ENCODE measurements at regions not wholly inside any gene's neighbourhood (a gene's known extent, or its start where the extent isn't known, plus 50 kb on each side); places are given as distances from the start of the nearest gene placed in this dataset.

GRCh38 chr2:126299469-126299976, 356.4 kb upstream of the GYPC start:
- H3K36me3 Mint-ChIP-seq (ENCODE audit: low read depth), result no peaks in the 10 kb centered on the region
- ChIA-PET POLR2A (no interaction called here), CTCF (no interaction called here)
- peaks cover 2% of the 10 kb centered on the region for H3K9me3 Mint-ChIP-seq
- no peak for DNase-seq
- no peak overlapping the region for H3K27ac Mint-ChIP-seq
- no peaks in the 10 kb centered on the region for H3K27me3 Mint-ChIP-seq
- no peak overlapping the region for H3K4me3 Mint-ChIP-seq
- no peaks in the 10 kb centered on the region for H3K4me1 Mint-ChIP-seq

GRCh38 chr2:126300348-126300747, 355.6 kb upstream of the GYPC start:
- POLR2A ChIA-PET, result no interaction called here
- Mint-ChIP-seq H3K36me3 (ENCODE audit: low read depth) (no peaks in the 10 kb centered on the region), H3K27me3 (no peaks in the 10 kb centered on the region), H3K4me1 (no peaks in the 10 kb centered on the region), H3K9me3 (peaks cover 2% of the 10 kb centered on the region), H3K4me3 (no peak overlapping the region), H3K27ac (no peak overlapping the region)
- no peak for DNase-seq
- CTCF ChIA-PET, result no interaction called here

DNA sequence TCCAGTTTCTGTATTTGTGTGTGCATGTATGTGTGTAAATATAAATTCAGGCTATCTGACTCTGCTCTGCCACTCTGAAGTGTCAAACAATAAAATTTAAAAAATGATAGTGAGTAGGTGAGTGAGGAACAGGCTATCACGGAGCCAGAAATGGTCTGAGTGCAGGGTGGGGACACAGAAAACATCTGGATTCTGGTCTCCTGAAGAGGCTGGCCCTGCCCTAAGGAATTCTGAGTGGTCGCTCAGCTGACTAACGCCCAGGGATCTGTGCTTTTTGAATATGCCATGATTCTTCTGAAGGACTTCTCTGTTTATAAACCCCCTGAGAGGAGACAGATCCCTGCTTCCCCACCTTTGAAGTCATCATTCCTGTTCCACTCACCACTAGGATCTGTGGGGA, 353.9 kb upstream of the GYPC start:
- POLR2A ChIA-PET, result no interaction called here
- no peaks in the 10 kb centered on the region for H3K36me3 Mint-ChIP-seq (ENCODE audit: low read depth)
- no peaks in the 10 kb centered on the region for H3K4me1 Mint-ChIP-seq
- H3K4me3 Mint-ChIP-seq, result no peak overlapping the region
- no peaks in the 10 kb centered on the region for H3K27me3 Mint-ChIP-seq
- H3K9me3 Mint-ChIP-seq, result peaks cover 5% of the 10 kb centered on the region
- no peak overlapping the region for H3K27ac Mint-ChIP-seq
- no peak for DNase-seq
- CTCF ChIA-PET, result no interaction called here

GRCh38 chr2:126303113-126303512, 352.8 kb upstream of the GYPC start:
- no peak for DNase-seq
- POLR2A ChIA-PET, result no interaction called here
- H3K27ac Mint-ChIP-seq, result no peak overlapping the region
- no peak overlapping the region for H3K4me3 Mint-ChIP-seq
- no peaks in the 10 kb centered on the region for H3K4me1 Mint-ChIP-seq
- H3K9me3 Mint-ChIP-seq, result peaks cover 5% of the 10 kb centered on the region
- CTCF ChIA-PET, result no interaction called here
- H3K36me3 Mint-ChIP-seq (ENCODE audit: low read depth), result no peaks in the 10 kb centered on the region
- H3K27me3 Mint-ChIP-seq, result no peaks in the 10 kb centered on the region

GRCh38 chr2:126304154-126304553, 351.8 kb upstream of the GYPC start:
- peaks cover 5% of the 10 kb centered on the region for H3K9me3 Mint-ChIP-seq
- CTCF ChIA-PET, result no interaction called here
- H3K27me3 Mint-ChIP-seq, result no peaks in the 10 kb centered on the region
- H3K36me3 Mint-ChIP-seq (ENCODE audit: low read depth), result no peaks in the 10 kb centered on the region
- no peak for DNase-seq
- POLR2A ChIA-PET, result no interaction called here
- H3K4me1 Mint-ChIP-seq, result no peaks in the 10 kb centered on the region
- H3K27ac Mint-ChIP-seq, result no peak overlapping the region
- no peak overlapping the region for H3K4me3 Mint-ChIP-seq

DNA sequence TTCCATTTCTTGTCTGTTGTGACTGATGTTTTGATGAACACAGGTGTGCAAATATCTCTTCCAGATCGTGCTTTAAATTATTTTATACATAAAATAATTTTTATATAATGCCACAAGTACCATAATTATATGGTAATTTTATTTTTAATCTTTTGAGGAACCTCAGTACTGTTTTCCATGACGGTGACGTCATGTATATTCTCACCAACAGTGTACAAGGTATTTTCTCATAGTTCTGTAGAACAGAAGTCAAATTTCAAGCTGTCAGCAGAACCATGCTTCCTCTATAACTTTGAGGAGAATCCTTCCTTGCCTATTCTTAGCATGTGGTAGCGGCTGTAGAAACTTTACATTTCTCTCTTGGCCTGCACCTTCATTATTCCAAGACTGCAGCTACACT, 349.4 kb upstream of the GYPC start:
- Mint-ChIP-seq H3K36me3 (ENCODE audit: low read depth) (no peaks in the 10 kb centered on the region), H3K27ac (no peak overlapping the region), H3K4me1 (no peaks in the 10 kb centered on the region), H3K9me3 (peaks cover 3% of the 10 kb centered on the region), H3K27me3 (no peaks in the 10 kb centered on the region), H3K4me3 (no peak overlapping the region)
- DNase-seq, result no peak
- ChIA-PET CTCF (no interaction called here), POLR2A (no interaction called here)

DNA sequence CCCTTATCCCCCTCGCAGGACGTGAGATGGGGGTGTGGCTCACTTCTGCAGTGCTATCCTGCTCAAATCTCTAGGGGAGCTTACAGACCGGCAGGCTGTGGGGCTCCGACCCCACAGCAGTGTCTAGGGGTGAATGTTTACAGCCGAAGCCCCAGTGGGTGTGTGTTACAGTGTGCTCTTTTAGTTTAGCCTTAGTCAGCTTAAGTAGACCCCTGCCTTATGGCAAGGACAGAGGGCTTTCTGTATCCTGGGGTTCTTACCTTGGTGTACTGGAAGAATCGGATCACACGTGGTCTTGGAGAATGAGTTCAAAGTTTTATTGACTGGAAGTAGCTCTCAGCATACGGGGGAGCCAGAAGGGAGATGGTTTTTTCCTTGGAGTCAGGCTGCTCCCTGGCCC, 348.2 kb upstream of the GYPC start:
- Mint-ChIP-seq H3K27ac (no peak overlapping the region), H3K27me3 (no peaks in the 10 kb centered on the region), H3K36me3 (ENCODE audit: low read depth) (no peaks in the 10 kb centered on the region), H3K4me3 (no peak overlapping the region), H3K9me3 (peaks cover 3% of the 10 kb centered on the region), H3K4me1 (no peaks in the 10 kb centered on the region)
- DNase-seq, result no peak
- ChIA-PET CTCF (no interaction called here), POLR2A (no interaction called here)

- Mint-ChIP-seq H3K36me3 (ENCODE audit: low read depth) (no peaks in the 10 kb centered on the region), H3K4me3 (no peak overlapping the region), H3K27me3 (no peaks in the 10 kb centered on the region), H3K9me3 (peaks cover 3% of the 10 kb centered on the region), H3K4me1 (no peaks in the 10 kb centered on the region), H3K27ac (no peak overlapping the region)
- no peak for DNase-seq
- CTCF ChIA-PET, result no interaction called here
- POLR2A ChIA-PET, result no interaction called here
These were observed 346.8 kb upstream of the GYPC start for GRCh38 chr2:126309185-126309584.

DNA sequence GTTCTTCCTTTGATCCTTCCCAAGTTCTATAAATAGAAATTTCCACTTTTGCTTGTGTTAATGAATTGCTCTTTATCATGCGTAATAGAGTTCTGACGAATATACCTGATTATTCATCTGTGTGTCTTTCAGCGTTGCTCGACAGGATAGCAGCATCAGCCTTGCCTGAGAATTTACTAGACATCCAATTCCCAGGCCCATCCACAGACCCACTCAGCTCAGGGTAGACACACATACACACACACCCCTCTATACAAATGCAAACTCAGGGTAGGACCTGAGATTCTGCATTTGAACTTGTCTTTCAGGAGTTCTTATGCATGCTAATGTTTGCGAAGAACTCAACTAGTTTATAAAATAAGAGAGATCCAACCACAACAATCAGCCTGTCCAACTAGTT, 343.4 kb upstream of the GYPC start:
- no peak for DNase-seq
- Mint-ChIP-seq H3K27ac (no peak overlapping the region), H3K4me3 (no peak overlapping the region), H3K9me3 (no peaks in the 10 kb centered on the region), H3K27me3 (no peaks in the 10 kb centered on the region), H3K4me1 (no peaks in the 10 kb centered on the region), H3K36me3 (ENCODE audit: low read depth) (no peaks in the 10 kb centered on the region)
- ChIA-PET CTCF (no interaction called here), POLR2A (no interaction called here)

GRCh38 chr2:126315828-126316227, 340.1 kb upstream of the GYPC start:
- POLR2A ChIA-PET, result no interaction called here
- Mint-ChIP-seq H3K9me3 (no peaks in the 10 kb centered on the region), H3K27ac (no peak overlapping the region), H3K4me3 (no peak overlapping the region), H3K27me3 (no peaks in the 10 kb centered on the region), H3K36me3 (ENCODE audit: low read depth) (no peaks in the 10 kb centered on the region), H3K4me1 (no peaks in the 10 kb centered on the region)
- CTCF ChIA-PET, result no interaction called here
- DNase-seq, result no peak

GRCh38 chr2:126317790-126318431, 338.0 kb upstream of the GYPC start:
- ChIA-PET POLR2A (no interaction called here), CTCF (no interaction called here)
- no peak for DNase-seq
- H3K36me3 Mint-ChIP-seq (ENCODE audit: low read depth), result no peaks in the 10 kb centered on the region
- H3K27me3 Mint-ChIP-seq, result no peaks in the 10 kb centered on the region
- no peak overlapping the region for H3K27ac Mint-ChIP-seq
- H3K4me3 Mint-ChIP-seq, result no peak overlapping the region
- H3K9me3 Mint-ChIP-seq, result no peaks in the 10 kb centered on the region
- no peaks in the 10 kb centered on the region for H3K4me1 Mint-ChIP-seq

- ChIA-PET POLR2A (no interaction called here), CTCF (no interaction called here)
- no peaks in the 10 kb centered on the region for H3K27me3 Mint-ChIP-seq
- H3K36me3 Mint-ChIP-seq (ENCODE audit: low read depth), result no peaks in the 10 kb centered on the region
- no peaks in the 10 kb centered on the region for H3K4me1 Mint-ChIP-seq
- H3K27ac Mint-ChIP-seq, result no peak overlapping the region
- no peak overlapping the region for H3K4me3 Mint-ChIP-seq
- no peaks in the 10 kb centered on the region for H3K9me3 Mint-ChIP-seq
- DNase-seq, result no peak
These were observed 333.6 kb upstream of the GYPC start for GRCh38 chr2:126322342-126322741.

DNA sequence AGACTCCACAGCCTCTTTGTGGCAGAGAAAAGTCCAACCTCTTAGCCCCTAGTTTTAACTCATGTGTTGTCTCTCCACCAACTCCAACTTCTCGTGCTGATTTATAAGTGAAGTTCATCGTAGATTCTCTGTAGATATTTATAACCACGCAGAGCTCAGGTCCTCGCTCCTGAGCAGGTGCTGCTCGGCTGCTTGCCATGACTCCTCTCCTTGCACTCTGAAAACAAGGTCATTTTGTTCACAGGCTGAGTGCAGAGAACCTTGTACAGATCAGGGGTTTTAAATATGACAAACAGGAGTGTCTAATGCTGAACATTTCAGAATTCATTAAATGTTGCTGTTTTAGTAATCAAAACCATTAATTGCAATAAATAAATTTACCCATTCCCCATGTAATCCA, 330.8 kb upstream of the GYPC start:
- Mint-ChIP-seq H3K27ac (no peak overlapping the region), H3K27me3 (no peaks in the 10 kb centered on the region), H3K9me3 (peaks cover under 1% of the 10 kb centered on the region), H3K36me3 (ENCODE audit: low read depth) (no peaks in the 10 kb centered on the region), H3K4me3 (no peak overlapping the region), H3K4me1 (no peaks in the 10 kb centered on the region)
- ChIA-PET POLR2A (no interaction called here), CTCF (no interaction called here)
- no peak for DNase-seq

DNA sequence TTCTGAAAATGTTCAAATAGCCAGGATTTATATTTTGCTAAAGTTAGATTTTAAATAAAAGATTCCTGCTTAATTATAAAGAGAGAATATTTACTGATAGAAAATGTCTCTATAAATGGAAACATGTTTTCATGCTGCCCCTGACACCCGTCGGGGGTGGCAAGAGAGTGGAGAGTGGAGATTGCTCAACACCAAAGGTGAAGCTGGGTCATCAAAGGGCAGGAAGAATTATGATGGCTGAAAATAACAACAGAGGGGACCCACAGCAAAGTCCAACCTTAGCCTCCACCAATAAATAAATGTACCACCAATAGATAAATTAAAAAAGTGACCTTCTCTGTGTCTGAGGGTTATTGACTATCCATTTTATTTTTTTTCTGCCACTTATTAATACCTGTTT, 326.8 kb upstream of the GYPC start:
- Mint-ChIP-seq H3K4me3 (no peak overlapping the region), H3K9me3 (peaks cover 4% of the 10 kb centered on the region), H3K27me3 (no peaks in the 10 kb centered on the region), H3K4me1 (no peaks in the 10 kb centered on the region), H3K36me3 (ENCODE audit: low read depth) (no peaks in the 10 kb centered on the region), H3K27ac (no peak overlapping the region)
- POLR2A ChIA-PET, result no interaction called here
- CTCF ChIA-PET, result no interaction called here
- DNase-seq, result no peak

- Mint-ChIP-seq H3K27ac (no peak overlapping the region), H3K4me3 (no peak overlapping the region), H3K27me3 (no peaks in the 10 kb centered on the region), H3K9me3 (peaks cover 2% of the 10 kb centered on the region), H3K4me1 (no peaks in the 10 kb centered on the region), H3K36me3 (ENCODE audit: low read depth) (no peaks in the 10 kb centered on the region)
- POLR2A ChIA-PET, result no interaction called here
- CTCF ChIA-PET, result no interaction called here
- DNase-seq, result no peak
These were observed 313.5 kb upstream of the GYPC start for GRCh38 chr2:126342457-126342856.
